A549 (cell line): ENCODE measurements at regions not wholly inside any gene's neighbourhood (a gene's known extent, or its start where the extent isn't known, plus 50 kb on each side); places are given as distances from the start of the nearest gene placed in this dataset.

Source experiments
- CTCF ChIP-seq: fragments of >200 bp; sonication (Bioruptor Twin); formaldehyde crosslinking; IDR thresholded peaks from 3 replicates; pipeline ENCODE4 v1.5.1; 2016
- EP300 ChIP-seq, 2 experiments: fragments of >200 bp; sonication (Bioruptor Twin); formaldehyde crosslinking; IDR thresholded peaks; 2 replicates in 1 of 2; 3 replicates in 1 of 2; pipeline ENCODE4 v1.6.1; 2016 to 2017
- HMGXB4 ChIP-seq: fragments of 250-450 bp; sonication (Bioruptor Pico); IDR thresholded peaks from 2 replicates; pipeline ENCODE4 v1.5.0; 2021; ENCODE audit warnings: mild to moderate bottlenecking, moderate library complexity, borderline replicate concordance
- POLR2A ChIP-seq: IDR thresholded peaks from 2 replicates; pipeline ENCODE4 v1.6.1; 2012; ENCODE audit warnings: mild to moderate bottlenecking, low read length
- ZSCAN20 ChIP-seq: fragments of 250-450 bp; sonication (Bioruptor Pico); IDR thresholded peaks from 2 replicates; pipeline ENCODE4 v1.8.0; 2022; ENCODE audit warnings: mild to moderate bottlenecking, moderate library complexity

GRCh38 chr14:58755031-58755925 lies 117.5 kb downstream of the DACT1 start:
- TF ChIP-seq CTCF (no peak), ZSCAN20 (CRISPR knock-in tag) (no peak), EP300 (IDR thresholded peaks at IDR 0.05) (no peak), POLR2A (no peak), HMGXB4 (CRISPR knock-in tag) (no peak)
